Neuronal stem cell (in vitro differentiated cells): ENCODE measurements at regions not wholly inside any gene's neighbourhood (a gene's known extent, or its start where the extent isn't known, plus 50 kb on each side); places are given as distances from the start of the nearest gene placed in this dataset.

Experiments used
- DNase-seq: peaks from one replicate; pipeline ENCODE4 v3.0.0-alpha.2; 2013; ENCODE audit warnings: low spot score
- H2AFZ ChIP-seq: one replicate; pipeline ENCODE4 v1.6.1; 2013; ENCODE audit warnings: mild to moderate bottlenecking, low read length, inconsistent platforms
- H2AK5ac ChIP-seq: 2 replicates; pipeline ENCODE4 v1.6.1; 2013; ENCODE audit warnings: low read depth, mild to moderate bottlenecking, inconsistent platforms, low read length, moderate library complexity, mixed read lengths
- H2BK120ac ChIP-seq: 2 replicates; pipeline ENCODE4 v1.6.1; 2013; ENCODE audit warnings: low read depth, mild to moderate bottlenecking, inconsistent platforms, low read length, moderate library complexity, mixed read lengths
- H2BK12ac ChIP-seq: one replicate; pipeline ENCODE4 v1.6.1; 2013; ENCODE audit warnings: low read length, inconsistent platforms
- H2BK15ac ChIP-seq: 2 replicates; pipeline ENCODE4 v1.6.1; 2013; ENCODE audit warnings: mild to moderate bottlenecking, low read length, inconsistent platforms, mixed read lengths
- H2BK5ac ChIP-seq: one replicate; pipeline ENCODE4 v1.6.1; 2013; ENCODE audit warnings: inconsistent platforms, mild to moderate bottlenecking, low read length, moderate library complexity
- H3K14ac ChIP-seq: one replicate; pipeline ENCODE4 v1.6.1; 2013; ENCODE audit warnings: low read length, inconsistent platforms
- H3K18ac ChIP-seq: 2 replicates; pipeline ENCODE4 v1.6.1; 2013; ENCODE audit warnings: low read length, inconsistent platforms
- H3K23ac ChIP-seq: 2 replicates; pipeline ENCODE4 v1.6.1; 2013; ENCODE audit warnings: low read depth, mild to moderate bottlenecking, mixed read lengths, low read length, inconsistent platforms; ENCODE audit not compliant: poor library complexity
- H3K27ac ChIP-seq: replicated peaks from 3 replicates; pipeline ENCODE4 v1.5.1; 2013; ENCODE audit warnings: low read length, inconsistent platforms
- H3K27me3 ChIP-seq, 3 experiments: 2 replicates each; pipeline ENCODE4 v1.6.1; 2013; ENCODE audit warnings: low read length in 3 of 3, mild to moderate bottlenecking in 2 of 3, inconsistent platforms in 1 of 3, low read depth in 1 of 3, mixed read lengths in 1 of 3, moderate library complexity in 1 of 3; ENCODE audit not compliant: control insufficient read depth in 3 of 3, insufficient read depth in 3 of 3
- H3K36me3 ChIP-seq, 2 donors: replicated peaks in 1 of 2; 2 replicates each; pipeline ENCODE4 v1.6.1; 2013; ENCODE audit warnings: low read length in 2 of 2; ENCODE audit not compliant: control insufficient read depth in 2 of 2, insufficient read depth in 2 of 2
- H3K4ac ChIP-seq: 2 replicates; pipeline ENCODE4 v1.6.1; 2013; ENCODE audit warnings: inconsistent platforms, mild to moderate bottlenecking, low read length, moderate library complexity
- H3K4me1 ChIP-seq, 2 donors: 1 replicate in 1 of 2; 2 replicates in 1 of 2; pipeline ENCODE4 v1.6.1; 2013; ENCODE audit warnings: low read length in 2 of 2, low read depth in 1 of 2; ENCODE audit not compliant: control insufficient read depth in 2 of 2, insufficient read depth in 1 of 2
- H3K4me2 ChIP-seq: one replicate; pipeline ENCODE4 v1.6.1; 2013; ENCODE audit warnings: mild to moderate bottlenecking, low read length, inconsistent platforms; ENCODE audit not compliant: insufficient read depth, poor library complexity, severe bottlenecking
- H3K4me3 ChIP-seq, 2 donors: 2 replicates each; pipeline ENCODE4 v1.5.1; 2013; ENCODE audit warnings: low read length in 2 of 2, mild to moderate bottlenecking in 2 of 2, inconsistent platforms in 1 of 2, moderate library complexity in 1 of 2
- H3K79me1 ChIP-seq: one replicate; pipeline ENCODE4 v1.6.1; 2013; ENCODE audit warnings: low read depth, mild to moderate bottlenecking, inconsistent platforms, low read length, moderate library complexity
- H3K9ac ChIP-seq: one replicate; pipeline ENCODE4 v1.6.1; 2013; ENCODE audit warnings: mild to moderate bottlenecking, low read depth, low read length, inconsistent platforms; ENCODE audit not compliant: poor library complexity
- H3K9me3 ChIP-seq, 2 donors: replicated peaks in 1 of 2; 2 replicates each; pipeline versions ENCODE3 to v1.6.1; 2013; ENCODE audit warnings: low read length in 2 of 2, mild to moderate bottlenecking in 2 of 2, inconsistent platforms in 1 of 2, low read depth in 1 of 2, mixed read lengths in 1 of 2, moderate library complexity in 1 of 2; ENCODE audit not compliant: control insufficient read depth in 2 of 2, insufficient read depth in 1 of 2
- H4K8ac ChIP-seq: one replicate; pipeline ENCODE4 v1.6.1; 2013; ENCODE audit warnings: low read depth, mild to moderate bottlenecking, inconsistent platforms, low read length, moderate library complexity
- H4K91ac ChIP-seq: one replicate; pipeline ENCODE4 v1.6.1; 2013; ENCODE audit warnings: low read length, low read depth, mild to moderate bottlenecking, inconsistent platforms; ENCODE audit not compliant: poor library complexity
- WGBS, 2 donors: extraction: QIAGEN DNeasy Blood & Tissue Kit; methylation state at CpG; one replicate each; pipeline ENCODE4 v1.1.7; 2013; ENCODE audit warnings: missing lambda C conversion rate in 2 of 2, mixed read lengths in 1 of 2; ENCODE audit not compliant: insufficient read length in 2 of 2, insufficient replicate concordance in 1 of 2; ENCODE audit errors: extremely low coverage in 2 of 2; 5-methylcytosine and 5-hydroxymethylcytosine counted together

DNA sequence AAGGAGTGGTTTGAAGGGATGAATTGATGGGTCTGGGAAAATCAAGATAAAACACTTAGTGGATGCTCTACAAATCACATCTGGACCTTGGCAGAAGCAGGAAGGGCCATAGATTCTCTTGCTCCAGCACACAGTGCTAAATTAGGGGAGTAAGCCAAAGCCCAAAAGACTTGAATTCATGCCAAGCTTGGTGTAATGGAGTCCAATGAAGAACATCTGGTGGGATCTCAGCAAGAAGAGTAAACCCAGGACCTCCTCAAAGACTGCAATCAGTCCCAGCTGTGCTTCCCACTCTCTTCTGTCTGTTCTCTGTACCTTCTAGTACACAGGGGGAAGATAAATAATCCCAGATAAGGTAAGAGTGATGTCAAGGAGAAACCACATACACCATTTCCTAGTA, 683.4 kb downstream of the RNF144B start:
- H3K4me3 ChIP-seq = no peak overlapping the region
- H3K9me3 ChIP-seq = peaks cover 4 to 8% of the 10 kb centered on the region in 2 donors
- no peak overlapping the region for H2BK12ac ChIP-seq
- no peak overlapping the region for H4K91ac ChIP-seq
- H3K36me3 ChIP-seq = no peaks in the 10 kb centered on the region
- no peak for DNase-seq
- H3K23ac ChIP-seq = no peak overlapping the region
- H3K27ac ChIP-seq = no peak overlapping the region
- H4K8ac ChIP-seq = no peak overlapping the region
- no peak overlapping the region for H2AK5ac ChIP-seq
- H3K4me2 ChIP-seq = no peak overlapping the region
- H2BK15ac ChIP-seq = no peak overlapping the region
- H2BK5ac ChIP-seq = no peak overlapping the region
- no peaks in the 10 kb centered on the region for H3K27me3 ChIP-seq
- no peak overlapping the region for H3K9ac ChIP-seq
- no peak overlapping the region for H3K18ac ChIP-seq
- H2BK120ac ChIP-seq = no peak overlapping the region
- H3K79me1 ChIP-seq = no peaks in the 10 kb centered on the region
- H2AFZ ChIP-seq = no peak overlapping the region
- H3K4ac ChIP-seq = no peak overlapping the region
- H3K4me1 ChIP-seq = no peaks in the 10 kb centered on the region
- no peak overlapping the region for H3K14ac ChIP-seq

DNA sequence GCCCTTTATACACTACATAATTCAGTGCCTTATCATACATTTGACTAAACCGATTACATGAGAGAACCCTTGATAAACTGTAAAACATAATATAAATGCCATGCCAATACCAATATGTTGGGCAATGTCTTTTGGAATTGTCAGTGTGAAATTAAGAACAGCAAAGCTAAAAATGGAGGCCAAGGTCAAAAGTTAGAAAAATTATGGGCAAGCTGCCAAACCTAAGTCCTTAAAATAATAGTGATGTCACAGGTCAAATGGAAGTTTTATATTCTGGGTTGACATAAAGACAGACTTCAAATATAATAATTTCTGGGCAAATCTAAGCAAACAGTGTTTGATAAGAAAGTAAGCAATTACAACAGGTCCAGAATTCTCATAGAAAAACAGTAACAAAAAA, 696.7 kb downstream of the RNF144B start:
- H4K91ac ChIP-seq = no peak overlapping the region
- no peak for DNase-seq
- no peak overlapping the region for H3K27ac ChIP-seq
- no peaks in the 10 kb centered on the region for H3K9me3 ChIP-seq
- no peak overlapping the region for H2BK120ac ChIP-seq
- no peaks in the 10 kb centered on the region for H3K79me1 ChIP-seq
- no peak overlapping the region for H3K4ac ChIP-seq
- no peak overlapping the region for H2AK5ac ChIP-seq
- H3K27me3 ChIP-seq = no peaks in the 10 kb centered on the region
- no peak overlapping the region for H3K4me2 ChIP-seq
- no peak overlapping the region for H2BK15ac ChIP-seq
- no peak overlapping the region for H2BK12ac ChIP-seq
- no peak overlapping the region for H3K4me3 ChIP-seq
- H3K18ac ChIP-seq = no peak overlapping the region
- no peak overlapping the region for H2BK5ac ChIP-seq
- H2AFZ ChIP-seq = no peak overlapping the region
- H3K14ac ChIP-seq = no peak overlapping the region
- peaks cover 4 to 5% of the 10 kb centered on the region in 2 donors for H3K4me1 ChIP-seq
- no peak overlapping the region for H3K9ac ChIP-seq
- H4K8ac ChIP-seq = no peak overlapping the region
- H3K23ac ChIP-seq = no peak overlapping the region
- no peaks in the 10 kb centered on the region for H3K36me3 ChIP-seq
- WGBS, 2 donors = no CpG with 5 or more reads among the region's 1 CpG

DNA sequence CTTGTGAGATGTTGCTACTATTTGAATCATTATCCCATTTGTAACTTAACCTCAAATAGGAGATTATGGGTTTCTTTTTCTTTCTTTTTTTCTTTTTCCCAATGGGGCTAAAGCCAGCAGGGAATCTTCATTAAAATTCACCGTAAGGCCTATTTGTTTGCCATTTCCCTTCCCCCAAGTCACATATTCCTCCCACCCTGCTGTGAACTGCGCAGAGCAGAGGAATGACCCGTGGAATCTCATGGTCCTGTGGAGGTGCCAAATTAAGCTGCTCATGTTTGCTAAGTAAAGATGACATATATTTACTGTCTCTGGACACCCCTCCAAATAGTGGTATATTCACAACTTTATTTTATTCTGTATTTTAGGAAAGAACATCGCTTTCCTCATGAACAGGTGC, 699.3 kb downstream of the RNF144B start:
- WGBS, 2 donors = no CpG with 5 or more reads among the region's 4 CpGs
- no peak overlapping the region for H3K4me2 ChIP-seq
- H3K9me3 ChIP-seq = no peaks in the 10 kb centered on the region
- H3K4me1 ChIP-seq = peaks cover 4 to 5% of the 10 kb centered on the region in 2 donors
- H3K4me3 ChIP-seq = no peak overlapping the region
- no peak overlapping the region for H2BK15ac ChIP-seq
- H3K36me3 ChIP-seq = no peaks in the 10 kb centered on the region
- no peaks in the 10 kb centered on the region for H3K79me1 ChIP-seq
- no peak overlapping the region for H3K27ac ChIP-seq
- H3K23ac ChIP-seq = no peak overlapping the region
- no peak overlapping the region for H2BK12ac ChIP-seq
- H4K91ac ChIP-seq = no peak overlapping the region
- H3K18ac ChIP-seq = no peak overlapping the region
- H3K9ac ChIP-seq = no peak overlapping the region
- H2AK5ac ChIP-seq = no peak overlapping the region
- H2AFZ ChIP-seq = peak overlapping the region; percentile 11
- no peak for DNase-seq
- H4K8ac ChIP-seq = no peak overlapping the region
- H3K27me3 ChIP-seq = no peaks in the 10 kb centered on the region
- H3K14ac ChIP-seq = no peak overlapping the region
- H2BK5ac ChIP-seq = no peak overlapping the region
- no peak overlapping the region for H2BK120ac ChIP-seq
- no peak overlapping the region for H3K4ac ChIP-seq

DNA sequence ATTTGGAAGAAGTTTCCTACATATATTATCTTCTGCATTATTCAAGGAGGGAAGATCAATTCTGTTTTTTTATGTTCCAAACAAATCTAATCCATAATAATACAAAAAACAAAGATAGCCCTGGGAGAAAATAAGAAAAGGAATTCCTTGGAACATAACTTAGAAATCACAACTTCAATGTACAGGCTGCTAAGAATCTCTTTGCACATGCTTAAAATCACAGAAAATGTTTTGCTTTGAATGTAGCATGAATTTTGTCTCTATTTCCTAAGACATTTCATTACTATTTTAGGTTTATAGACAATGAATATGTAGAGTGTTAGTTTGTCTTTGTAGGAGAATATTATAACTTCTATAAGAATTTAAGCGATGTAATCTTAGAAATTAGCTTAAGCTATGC, 700.1 kb downstream of the RNF144B start:
- Histone ChIP-seq H3K27me3 (no peaks in the 10 kb centered on the region), H3K4ac (no peak overlapping the region), H3K27ac (no peak overlapping the region), H3K9me3 (no peaks in the 10 kb centered on the region), H3K4me2 (no peak overlapping the region), H2BK12ac (no peak overlapping the region), H2AK5ac (no peak overlapping the region), H3K23ac (no peak overlapping the region), H3K9ac (no peak overlapping the region), H3K4me1 (peaks cover 4 to 5% of the 10 kb centered on the region in 2 donors), H3K18ac (no peak overlapping the region), H2AFZ (no peak overlapping the region), H3K4me3 (no peak overlapping the region), H2BK15ac (no peak overlapping the region), H2BK120ac (no peak overlapping the region), H4K91ac (no peak overlapping the region), H4K8ac (no peak overlapping the region), H3K36me3 (no peaks in the 10 kb centered on the region), H3K79me1 (no peaks in the 10 kb centered on the region), H3K14ac (no peak overlapping the region), H2BK5ac (no peak overlapping the region)
- no peak for DNase-seq
- no CpG with 5 or more reads among the region's 1 CpG for WGBS, 2 donors
